ENCODE measurements at regions not wholly inside any gene's neighbourhood (a gene's known extent, or its start where the extent isn't known, plus 50 kb on each side); places are given as distances from the start of the nearest gene placed in this dataset.

GRCh38 chr12:76947304-76947703 lies 68.5 kb upstream of the CSRP2 start:
- no peak for TF ChIP-seq ZFX (IDR thresholded peaks at IDR 0.05)
- no peak for TF ChIP-seq CTCF (conservative IDR thresholded peaks at IDR 0.05)
- H3K27ac ChIP-seq, result no peak overlapping the region

GRCh38 chr12:76946446-76946845 lies 67.6 kb upstream of the CSRP2 start:
- TF ChIP-seq CTCF (conservative IDR thresholded peaks at IDR 0.05), result no peak
- no peak for TF ChIP-seq ZFX (IDR thresholded peaks at IDR 0.05)
- H3K27ac ChIP-seq, result no peak overlapping the region

GRCh38 chr12:76945867-76946266 lies 67.0 kb upstream of the CSRP2 start:
- H3K27ac ChIP-seq, result no peak overlapping the region
- TF ChIP-seq CTCF (conservative IDR thresholded peaks at IDR 0.05) (no peak), ZFX (IDR thresholded peaks at IDR 0.05) (no peak)

- H3K27ac ChIP-seq, result no peak overlapping the region
- no peak for TF ChIP-seq CTCF (conservative IDR thresholded peaks at IDR 0.05)
- no peak for TF ChIP-seq ZFX (IDR thresholded peaks at IDR 0.05)
These were observed 66.1 kb upstream of the CSRP2 start for GRCh38 chr12:76944892-76945291.

- TF ChIP-seq ZFX (IDR thresholded peaks at IDR 0.05), result no peak
- no peak for TF ChIP-seq CTCF (conservative IDR thresholded peaks at IDR 0.05)
- peak overlapping the region; percentile 43; the same call in 1 of the 2 replicates for H3K27ac ChIP-seq
These were observed 64.2 kb upstream of the CSRP2 start for GRCh38 chr12:76943008-76943407.

- no peak overlapping the region for H3K27ac ChIP-seq
- no peak for TF ChIP-seq ZFX (IDR thresholded peaks at IDR 0.05)
- TF ChIP-seq CTCF (conservative IDR thresholded peaks at IDR 0.05), result no peak
These were observed 63.4 kb upstream of the CSRP2 start for GRCh38 chr12:76942267-76942666.

GRCh38 chr12:76940671-76941445 lies 62.0 kb upstream of the CSRP2 start:
- no peak overlapping the region for H3K27ac ChIP-seq
- TF ChIP-seq ZFX (IDR thresholded peaks at IDR 0.05), result no peak
- TF ChIP-seq CTCF (conservative IDR thresholded peaks at IDR 0.05), result no peak

Data from C4-2B (cell line).